Tibial nerve (tissue), 4 donors: ENCODE measurements at regions not wholly inside any gene's neighbourhood (a gene's known extent, or its start where the extent isn't known, plus 50 kb on each side); places are given as distances from the start of the nearest gene placed in this dataset.

Source experiments
- DNase-seq, 2 donors: peaks; one replicate each; pipeline ENCODE4 v3.0.0-alpha.2; 2019; ENCODE audit warnings: low spot score in 2 of 2
- H3K27ac ChIP-seq, 4 donors: fragments of 200-600 bp; sonication (generic) in 3 of 4; one replicate each; pipeline ENCODE4 v1.5.1; 2017 to 2019; ENCODE audit warnings: mild to moderate bottlenecking in 1 of 4
- H3K27me3 ChIP-seq, 2 donors: fragments of 200-600 bp; sonication (generic) in 1 of 2; one replicate each; pipeline versions ENCODE4 v1.5.1 to v1.6.0; 2017 to 2019
- H3K36me3 ChIP-seq, 3 donors: fragments of 200-600 bp; sonication (generic); one replicate each; pipeline ENCODE4 v1.5.1; 2018 to 2019
- H3K4me1 ChIP-seq, 4 donors: fragments of 200-600 bp; sonication (generic) in 3 of 4; one replicate each; pipeline ENCODE4 v1.5.1; 2017 to 2019
- H3K4me3 ChIP-seq, 4 donors: fragments of 200-600 bp; sonication (generic) in 3 of 4; one replicate each; pipeline ENCODE4 v1.5.1; 2017 to 2019; ENCODE audit warnings: mild to moderate bottlenecking in 1 of 4, moderate library complexity in 1 of 4
- H3K9me3 ChIP-seq, 4 donors: fragments of 200-600 bp; sonication (generic) in 3 of 4; one replicate each; pipeline ENCODE4 v1.5.1; 2017 to 2019
- CTCF ChIP-seq, 5 experiments: fragments of 200-600 bp in 3 of 5; fragments of 450-650 bp in 2 of 5; sonication (generic) in 3 of 5; IDR thresholded peaks; one replicate each; pipeline ENCODE4 v1.5.1; 2016 to 2019; ENCODE audit warnings: antibody characterized with exemption in 5 of 5, mild to moderate bottlenecking in 3 of 5, moderate library complexity in 2 of 5
- EP300 ChIP-seq, 2 donors: sonication (generic); formaldehyde crosslinking; IDR thresholded peaks; one replicate each; pipeline ENCODE4 v1.6.1; 2017; ENCODE audit warnings: antibody characterized with exemption in 2 of 2, mild to moderate bottlenecking in 1 of 2
- POLR2A ChIP-seq, 2 donors: fragments of 450-650 bp; IDR thresholded peaks; one replicate each; pipeline ENCODE4 v1.6.1; 2017; ENCODE audit warnings: antibody characterized with exemption in 2 of 2, mild to moderate bottlenecking in 2 of 2, moderate library complexity in 2 of 2
- WGBS, 2 donors: methylation state at CpG; one replicate each; pipeline ENCODE4 v1.1.5; 2018; 5-methylcytosine and 5-hydroxymethylcytosine counted together

DNA sequence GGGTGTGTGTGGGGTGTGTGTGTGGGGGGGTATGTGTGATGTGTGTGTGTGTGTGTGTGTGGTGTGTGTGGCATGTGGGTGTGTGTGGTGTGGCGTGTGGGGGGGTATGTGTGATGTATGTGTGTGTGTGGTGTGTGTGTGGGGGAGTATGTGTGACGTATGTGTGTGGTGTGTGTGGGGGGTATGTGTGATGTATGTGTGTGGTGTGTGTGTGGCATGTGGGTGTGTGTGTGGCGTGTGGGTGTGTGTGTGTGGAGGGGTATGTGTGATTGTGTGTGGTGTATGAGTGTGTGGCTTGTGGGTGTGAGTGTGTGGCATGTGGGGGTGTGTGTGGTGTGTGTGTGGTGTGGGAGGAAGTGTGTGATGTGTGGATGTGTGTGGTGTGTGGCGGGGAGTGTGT lies 442.3 kb downstream of the PREX1 start:
- Histone ChIP-seq H3K4me3 (no peak overlapping the region), H3K9me3 (no peaks in the 10 kb centered on the region), H3K27me3 (no peaks in the 10 kb centered on the region), H3K27ac (no peak overlapping the region), H3K4me1 (no peaks in the 10 kb centered on the region), H3K36me3 (no peaks in the 10 kb centered on the region)
- TF ChIP-seq CTCF (IDR thresholded peaks at IDR 0.05) (no peak), POLR2A (IDR thresholded peaks at IDR 0.05) (no peak), EP300 (IDR thresholded peaks at IDR 0.05) (no peak)
- DNase-seq: no peak
- WGBS, 2 donors: 88 to 94% methylated on average over 4 of the region's 4 CpGs

GRCh38 chr20:48385114-48385513 lies 442.7 kb downstream of the PREX1 start:
- H3K4me3 ChIP-seq: no peak overlapping the region
- no peak for DNase-seq
- H3K27me3 ChIP-seq: no peaks in the 10 kb centered on the region
- TF ChIP-seq CTCF (IDR thresholded peaks at IDR 0.05) (no peak), EP300 (IDR thresholded peaks at IDR 0.05) (no peak), POLR2A (IDR thresholded peaks at IDR 0.05) (no peak)
- H3K36me3 ChIP-seq: no peaks in the 10 kb centered on the region
- H3K9me3 ChIP-seq: no peaks in the 10 kb centered on the region
- 77 to 91% methylated on average over 15 to 16 of the region's 17 CpGs for WGBS, 2 donors
- no peak overlapping the region for H3K27ac ChIP-seq
- no peaks in the 10 kb centered on the region for H3K4me1 ChIP-seq

DNA sequence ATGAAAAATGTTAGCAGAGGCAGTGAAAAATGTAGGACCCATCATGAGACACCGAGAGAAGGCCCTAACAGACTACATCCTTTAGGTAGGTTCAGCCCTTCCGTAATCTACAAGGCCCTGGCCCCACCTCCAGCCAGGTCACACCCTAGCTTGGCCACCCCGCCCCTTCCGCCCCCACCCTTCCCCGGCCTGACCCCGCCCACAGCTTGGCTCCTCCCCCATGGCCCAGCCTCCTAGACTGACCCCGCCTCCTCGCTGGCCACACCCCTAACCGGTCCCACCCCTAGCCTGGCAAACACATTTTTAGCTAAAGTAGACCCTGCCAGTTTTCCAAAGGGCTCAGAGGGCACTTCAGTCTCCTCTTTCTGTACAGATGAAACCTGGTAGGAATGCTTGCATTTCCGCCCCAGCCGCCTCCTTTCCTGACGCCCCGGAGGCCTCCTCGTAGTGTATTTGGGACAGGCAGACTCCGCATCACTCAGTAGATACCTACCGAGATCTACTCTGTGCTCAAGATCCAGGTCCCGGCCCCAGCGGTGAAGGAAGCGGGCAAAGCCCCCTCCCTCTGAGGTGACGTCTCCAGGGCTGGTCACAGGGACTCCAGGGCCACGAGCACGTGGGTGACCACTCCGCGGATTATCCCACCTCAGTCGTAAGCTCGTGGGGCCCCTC lies 443.5 kb downstream of the PREX1 start:
- no peak for DNase-seq
- Histone ChIP-seq H3K27ac (no peak overlapping the region), H3K4me3 (no peak overlapping the region), H3K27me3 (no peaks in the 10 kb centered on the region), H3K9me3 (no peaks in the 10 kb centered on the region), H3K4me1 (no peaks in the 10 kb centered on the region), H3K36me3 (no peaks in the 10 kb centered on the region)
- WGBS, 2 donors: 78 to 87% methylated on average over 25 to 26 of the region's 26 CpGs
- no peak for TF ChIP-seq CTCF (IDR thresholded peaks at IDR 0.05)
- no peak for TF ChIP-seq POLR2A (IDR thresholded peaks at IDR 0.05)
- no peak for TF ChIP-seq EP300 (IDR thresholded peaks at IDR 0.05)

DNA sequence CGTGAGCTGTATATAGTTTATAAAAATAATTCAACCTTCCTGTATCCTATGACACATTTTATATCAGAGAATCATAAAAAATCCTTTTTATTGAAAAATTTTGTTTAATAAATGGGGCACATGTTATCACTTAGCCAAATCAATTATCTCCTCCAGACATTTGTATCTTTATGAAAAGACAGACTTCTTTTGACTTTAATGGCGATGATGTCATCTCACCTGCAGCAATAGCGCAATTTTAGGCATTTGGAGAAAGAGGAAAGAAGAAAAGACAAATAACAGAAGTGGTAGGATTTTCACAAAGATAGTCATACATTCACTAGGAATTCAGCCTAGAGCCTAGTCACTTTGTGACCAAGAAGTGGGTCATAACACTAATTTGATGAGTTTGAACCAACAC lies 444.5 kb downstream of the PREX1 start:
- Histone ChIP-seq H3K27ac (no peak overlapping the region), H3K27me3 (no peaks in the 10 kb centered on the region), H3K4me3 (no peak overlapping the region), H3K36me3 (no peaks in the 10 kb centered on the region), H3K4me1 (no peaks in the 10 kb centered on the region), H3K9me3 (no peaks in the 10 kb centered on the region)
- DNase-seq: no peak
- no peak for TF ChIP-seq CTCF (IDR thresholded peaks at IDR 0.05)
- no peak for TF ChIP-seq POLR2A (IDR thresholded peaks at IDR 0.05)
- TF ChIP-seq EP300 (IDR thresholded peaks at IDR 0.05): no peak
- 90 to 97% methylated on average over 3 of the region's 3 CpGs for WGBS, 2 donors

DNA sequence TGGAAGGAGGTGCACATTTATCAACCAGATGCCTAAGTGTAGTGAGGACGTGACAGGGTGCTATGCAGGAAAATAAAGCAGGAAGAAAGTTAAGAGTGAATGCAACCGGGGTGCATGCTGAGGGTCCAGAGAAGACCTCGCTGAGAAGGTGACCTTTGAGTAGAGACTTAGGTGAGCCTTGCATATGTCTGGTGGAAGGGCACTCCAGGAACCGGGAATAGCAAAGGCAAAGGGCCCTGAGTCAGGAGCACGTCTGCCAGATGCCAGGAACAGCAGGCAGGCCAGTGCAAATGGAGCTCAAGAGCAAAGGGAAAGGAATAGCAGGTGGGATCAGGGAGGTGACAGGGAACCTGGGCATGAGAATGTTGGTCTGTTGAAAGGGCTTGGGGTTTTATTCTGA lies 445.5 kb downstream of the PREX1 start:
- DNase-seq: no peak
- no peaks in the 10 kb centered on the region for H3K4me1 ChIP-seq
- H3K27me3 ChIP-seq: no peaks in the 10 kb centered on the region
- no peak for TF ChIP-seq POLR2A (IDR thresholded peaks at IDR 0.05)
- TF ChIP-seq CTCF (IDR thresholded peaks at IDR 0.05): no peak
- TF ChIP-seq EP300 (IDR thresholded peaks at IDR 0.05): no peak
- H3K27ac ChIP-seq: no peak overlapping the region
- H3K36me3 ChIP-seq: no peaks in the 10 kb centered on the region
- 87 to 95% methylated on average over 5 of the region's 5 CpGs for WGBS, 2 donors
- H3K9me3 ChIP-seq: no peaks in the 10 kb centered on the region
- no peak overlapping the region for H3K4me3 ChIP-seq
